GM12878 (cell line): ENCODE measurements at regions not wholly inside any gene's neighbourhood (a gene's known extent, or its start where the extent isn't known, plus 50 kb on each side); places are given as distances from the start of the nearest gene placed in this dataset.

ENCODE experiments used
- ATAC-seq: fragments of 200-7000 bp; cut with Tn5 transposase; 3 replicates; pipeline ENCODE4 v1.9.1; 2020; ENCODE audit warnings: mild to moderate bottlenecking, moderate library complexity
- BruUV-seq: library from RNA; stranded (reverse); fragments of 400-500 nt; replicated peaks from 2 replicates; lab custom pipeline; 2021; lab: Mats Ljungman, UMichigan
- CTCF ChIA-PET: fragments of 300-600 bp; sonication (Branson Sonifier 250); formaldehyde crosslinking; extraction: SDS; loops from one replicate; lab custom pipeline; 2021; ENCODE audit warnings: inconsistent platforms; lab: Yijun Ruan, JAX
- POLR2A ChIA-PET: fragments of 350-600 bp; formaldehyde crosslinking; extraction: SDS; loops from one replicate; lab custom pipeline; 2021; ENCODE audit warnings: inconsistent platforms; lab: Charles Lee
- RAD21 ChIA-PET: fragments of 300-600 bp; sonication (Branson Sonifier 250); formaldehyde crosslinking; loops from one replicate; lab custom pipeline; 2023; ENCODE audit warnings: antibody characterized with exemption; ENCODE audit not compliant: unreplicated experiment; lab: Charles Lee
- SMC1A ChIA-PET: fragments of 300-600 bp; sonication (Branson Sonifier 250); formaldehyde crosslinking; loops from one replicate; lab custom pipeline; 2023; ENCODE audit not compliant: unreplicated experiment, uncharacterized antibody; lab: Charles Lee
- DNase-seq: peaks from one replicate; pipeline ENCODE4 v3.0.0-alpha.2; 2011; ENCODE audit warnings: low read depth, low spot score
- FAIRE-seq: peaks from 3 replicates; lab custom pipeline; 2011; peaks lifted over from hg19 to GRCh38; lab: Jason Lieb, UNC
- H2AFZ ChIP-seq: 2 replicates; pipeline ENCODE4 v1.6.0; 2011; ENCODE audit warnings: low read depth, low read length, control low read depth; ENCODE audit not compliant: control insufficient read depth
- H3K27ac ChIP-seq: 2 replicates; pipeline ENCODE4 v1.5.1; 2011; ENCODE audit warnings: control low read depth; ENCODE audit not compliant: control insufficient read depth, insufficient read depth
- H3K27me3 ChIP-seq, 2 experiments: replicated peaks in 1 of 2; 2 replicates each; pipeline versions ENCODE4 v1.6.0 to v1.6.1; 2011; ENCODE audit warnings: low read length in 1 of 2; ENCODE audit not compliant: control insufficient read depth in 2 of 2, insufficient read depth in 2 of 2
- H3K36me3 ChIP-seq, 2 experiments: 2 replicates each; pipeline ENCODE4 v1.5.1; 2011; ENCODE audit warnings: low read length in 1 of 2; ENCODE audit not compliant: control insufficient read depth in 2 of 2, insufficient read depth in 2 of 2
- H3K4me1 ChIP-seq: 2 replicates; pipeline ENCODE4 v1.6.1; 2011; ENCODE audit warnings: mild to moderate bottlenecking, low read length, moderate library complexity, mixed read lengths; ENCODE audit not compliant: control insufficient read depth, insufficient read depth
- H3K4me2 ChIP-seq: 2 replicates; pipeline ENCODE4 v1.6.0; 2011; ENCODE audit warnings: control low read depth; ENCODE audit not compliant: control insufficient read depth, insufficient read depth
- H3K4me3 ChIP-seq: fragments of 200-600 bp; sonication (generic); 2 replicates; pipeline ENCODE4 v1.5.1; 2016
- H3K79me2 ChIP-seq: 2 replicates; pipeline ENCODE4 v1.6.0; 2011; ENCODE audit warnings: low read length; ENCODE audit not compliant: control insufficient read depth, insufficient read depth
- H3K9ac ChIP-seq: 2 replicates; pipeline ENCODE4 v1.8.0; 2011; ENCODE audit warnings: low read length, control low read depth, mixed read lengths; ENCODE audit not compliant: control insufficient read depth, insufficient read depth
- H3K9me3 ChIP-seq: replicated peaks from 3 replicates; pipeline ENCODE4 v1.5.1; 2011; ENCODE audit warnings: mild to moderate bottlenecking, low read length; ENCODE audit not compliant: control insufficient read depth, insufficient read depth
- H4K20me1 ChIP-seq: 2 replicates; pipeline ENCODE4 v1.6.0; 2011; ENCODE audit not compliant: control insufficient read depth, insufficient read depth
- CBX5 ChIP-seq: sonication (generic); IDR thresholded peaks from 2 replicates; pipeline ENCODE4 v1.6.1; 2016; ENCODE audit warnings: low read depth, moderate library complexity, mild to moderate bottlenecking, inconsistent platforms
- FOXK2 ChIP-seq: fragments of 450-650 bp; IDR thresholded peaks from 2 replicates; pipeline ENCODE4 v1.6.1; 2017; ENCODE audit warnings: mild to moderate bottlenecking, moderate library complexity
- JUND ChIP-seq: IDR thresholded peaks from 2 replicates; pipeline ENCODE4 v1.6.1; 2012; ENCODE audit warnings: low read depth, mild to moderate bottlenecking, low read length, improper control_type of control experiment, moderate library complexity
- RFX5 ChIP-seq: IDR thresholded peaks from 2 replicates; pipeline ENCODE4 v1.6.1; 2011; ENCODE audit warnings: low read depth, low read length, improper control_type of control experiment
- SMAD1 ChIP-seq: fragments of 450-650 bp; IDR thresholded peaks from 2 replicates; pipeline ENCODE4 v1.6.1; 2018; ENCODE audit warnings: mild to moderate bottlenecking, low read depth; ENCODE audit not compliant: partially characterized antibody
- SMAD5 ChIP-seq: IDR thresholded peaks from 2 replicates; pipeline ENCODE4 v1.6.1; 2016; ENCODE audit warnings: antibody characterized with exemption, low read depth
- SREBF2 ChIP-seq: IDR thresholded peaks from 2 replicates; pipeline ENCODE4 v1.6.1; 2012; ENCODE audit warnings: mild to moderate bottlenecking, low read length
- STAT1 ChIP-seq: fragments of 450-650 bp; conservative IDR thresholded peaks from 2 replicates; pipeline ENCODE4 v1.6.1; 2014; ENCODE audit warnings: antibody characterized with exemption, mild to moderate bottlenecking
- YY1 ChIP-seq: IDR thresholded peaks from 2 replicates; pipeline ENCODE4 v1.6.1; 2011; ENCODE audit warnings: low read depth, mild to moderate bottlenecking, low read length
- WGBS: methylation state at CpG from one replicate; pipeline ENCODE4 v1.1.6; 2016; ENCODE audit warnings: low lambda C conversion rate; ENCODE audit not compliant: insufficient replicate concordance, insufficient coverage; ENCODE audit errors: missing lambda C conversion rate; 5-methylcytosine and 5-hydroxymethylcytosine counted together
- in situ Hi-C: fragments of 300-500 bp; cut with MboI; formaldehyde crosslinking; loops from 9 replicates; pipeline ENCODE4 v1.14.3; 2018; ENCODE audit warnings: mixed read lengths
- intact Hi-C: fragments of 100-400 bp; cut with micrococcal nuclease; formaldehyde crosslinking; loops from one replicate; pipeline ENCODE4 v1.14.2; 2022; ENCODE audit not compliant: unreplicated experiment
- TF ChIP-seq, protein P1 (sequence below): IDR thresholded peaks from 2 replicates; pipeline ENCODE4 v1.6.1; 2012; ENCODE audit warnings: improper control_type of control experiment, low read depth, low read length; ENCODE audit not compliant: insufficient replicate concordance
- TF ChIP-seq, protein P2 (sequence below): fragments of 450-650 bp; IDR thresholded peaks from 2 replicates; pipeline ENCODE4 v1.6.1; 2017; ENCODE audit warnings: low read depth, mild to moderate bottlenecking, moderate library complexity

DNA sequence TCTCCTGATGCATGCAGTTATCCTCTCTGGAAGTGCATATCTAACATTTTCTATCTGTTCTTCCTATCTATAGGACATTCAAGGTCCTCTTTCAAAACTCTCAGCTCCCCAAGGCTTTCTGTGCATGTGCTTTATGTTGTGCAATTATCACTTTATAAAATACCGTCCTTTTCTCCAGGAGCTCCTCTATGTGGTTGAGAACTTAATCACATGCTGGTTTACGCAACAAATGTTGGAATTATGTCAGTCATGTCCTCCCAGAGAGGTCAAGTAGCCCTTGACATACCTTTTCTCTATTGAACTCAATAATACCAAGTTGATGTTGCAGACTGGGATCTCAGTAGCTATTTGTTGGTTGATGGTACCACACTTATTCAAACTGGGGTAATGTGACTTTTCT is 388.4 kb downstream of the BTBD3 start:
- Histone ChIP-seq H2AFZ (no peak overlapping the region), H3K9ac (no peak overlapping the region), H4K20me1 (no peaks in the 10 kb centered on the region), H3K36me3 (no peaks in the 10 kb centered on the region), H3K4me2 (no peak overlapping the region), H3K79me2 (no peaks in the 10 kb centered on the region), H3K4me3 (no peak overlapping the region), H3K4me1 (no peaks in the 10 kb centered on the region), H3K27ac (no peak overlapping the region), H3K27me3 (no peaks in the 10 kb centered on the region), H3K9me3 (no peaks in the 10 kb centered on the region)
- no peak for FAIRE-seq
- WGBS, result 0% methylated on average over 2 of the region's 2 CpGs
- BruUV-seq, result no TSS peak
- DNase-seq, result no peak
- ChIA-PET SMC1A (interaction anchor here (1.0 kb wide), 1 partner anchor 8 kb away, joined by 3 read pairs; no protein-coding TSS in a partner anchor), RAD21 (no interaction called here), POLR2A (no interaction called here), CTCF (no interaction called here)
- ATAC-seq, result no peak
- TF ChIP-seq RFX5 (no peak), YY1 (no peak), JUND (no peak)
- intact Hi-C loops, result no loop called here
- in situ Hi-C loops, result no loop called here

DNA sequence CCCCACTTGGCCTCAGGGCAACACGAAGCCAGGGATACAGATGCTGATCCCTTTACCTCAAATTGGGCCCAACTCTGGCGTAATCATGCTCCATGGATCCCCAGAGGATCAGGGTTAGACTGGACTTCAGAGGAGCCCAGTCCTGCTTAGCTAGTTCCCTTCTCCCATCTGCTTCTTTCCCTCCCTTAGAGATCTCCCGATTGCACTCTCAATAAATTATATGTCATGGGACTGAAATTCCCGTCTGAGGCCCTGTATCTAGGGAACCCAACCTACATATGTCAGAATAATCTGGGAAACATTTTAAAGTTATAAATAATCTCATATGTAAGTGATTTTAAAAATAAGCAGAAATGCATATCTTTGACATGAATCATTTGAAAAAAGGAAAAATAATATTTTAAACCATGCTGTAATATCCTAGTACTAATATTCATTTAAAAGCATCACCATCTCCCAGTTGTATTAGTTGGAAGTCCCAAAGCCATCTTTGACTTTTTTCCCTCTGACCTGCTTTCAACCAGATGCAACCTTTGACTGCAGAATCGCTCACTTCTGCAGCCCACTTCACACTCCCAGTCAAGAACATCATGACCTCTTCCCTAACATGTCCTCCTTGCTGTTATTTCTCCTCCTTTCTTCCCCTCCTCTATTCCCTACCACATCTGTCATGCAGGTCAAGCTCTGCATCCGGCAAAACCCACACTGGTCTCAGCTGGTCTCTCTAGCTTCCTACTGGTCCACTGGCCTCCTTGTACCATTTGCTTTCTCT is 393.6 kb downstream of the BTBD3 start:
- no peak for FAIRE-seq
- BruUV-seq, result no TSS peak
- no peak for DNase-seq
- Histone ChIP-seq H3K4me3 (no peak overlapping the region), H3K4me2 (no peak overlapping the region), H3K4me1 (no peaks in the 10 kb centered on the region), H3K27me3 (no peaks in the 10 kb centered on the region), H3K9me3 (no peaks in the 10 kb centered on the region), H3K27ac (no peak overlapping the region), H3K36me3 (no peaks in the 10 kb centered on the region), H3K79me2 (no peaks in the 10 kb centered on the region), H4K20me1 (no peaks in the 10 kb centered on the region), H3K9ac (no peak overlapping the region), H2AFZ (no peak overlapping the region)
- SMC1A ChIA-PET, result no interaction called here
- no peak for ATAC-seq
- CTCF ChIA-PET, result no interaction called here
- intact Hi-C loops (no loop called here), in situ Hi-C loops (no loop called here)
- RAD21 ChIA-PET, result interaction anchor here (0.7 kb wide), 1 partner anchor 196 kb away, joined by 3 read pairs; no protein-coding TSS in a partner anchor
- 12% methylated on average over 6 of the region's 6 CpGs for WGBS
- POLR2A ChIA-PET, result no interaction called here
- TF ChIP-seq SMAD5 (no peak), CBX5 (no peak), FOXK2 (no peak), SREBF2 (no peak), STAT1 (no peak), SMAD1 (no peak)
- TF ChIP-seq, protein P1, sequence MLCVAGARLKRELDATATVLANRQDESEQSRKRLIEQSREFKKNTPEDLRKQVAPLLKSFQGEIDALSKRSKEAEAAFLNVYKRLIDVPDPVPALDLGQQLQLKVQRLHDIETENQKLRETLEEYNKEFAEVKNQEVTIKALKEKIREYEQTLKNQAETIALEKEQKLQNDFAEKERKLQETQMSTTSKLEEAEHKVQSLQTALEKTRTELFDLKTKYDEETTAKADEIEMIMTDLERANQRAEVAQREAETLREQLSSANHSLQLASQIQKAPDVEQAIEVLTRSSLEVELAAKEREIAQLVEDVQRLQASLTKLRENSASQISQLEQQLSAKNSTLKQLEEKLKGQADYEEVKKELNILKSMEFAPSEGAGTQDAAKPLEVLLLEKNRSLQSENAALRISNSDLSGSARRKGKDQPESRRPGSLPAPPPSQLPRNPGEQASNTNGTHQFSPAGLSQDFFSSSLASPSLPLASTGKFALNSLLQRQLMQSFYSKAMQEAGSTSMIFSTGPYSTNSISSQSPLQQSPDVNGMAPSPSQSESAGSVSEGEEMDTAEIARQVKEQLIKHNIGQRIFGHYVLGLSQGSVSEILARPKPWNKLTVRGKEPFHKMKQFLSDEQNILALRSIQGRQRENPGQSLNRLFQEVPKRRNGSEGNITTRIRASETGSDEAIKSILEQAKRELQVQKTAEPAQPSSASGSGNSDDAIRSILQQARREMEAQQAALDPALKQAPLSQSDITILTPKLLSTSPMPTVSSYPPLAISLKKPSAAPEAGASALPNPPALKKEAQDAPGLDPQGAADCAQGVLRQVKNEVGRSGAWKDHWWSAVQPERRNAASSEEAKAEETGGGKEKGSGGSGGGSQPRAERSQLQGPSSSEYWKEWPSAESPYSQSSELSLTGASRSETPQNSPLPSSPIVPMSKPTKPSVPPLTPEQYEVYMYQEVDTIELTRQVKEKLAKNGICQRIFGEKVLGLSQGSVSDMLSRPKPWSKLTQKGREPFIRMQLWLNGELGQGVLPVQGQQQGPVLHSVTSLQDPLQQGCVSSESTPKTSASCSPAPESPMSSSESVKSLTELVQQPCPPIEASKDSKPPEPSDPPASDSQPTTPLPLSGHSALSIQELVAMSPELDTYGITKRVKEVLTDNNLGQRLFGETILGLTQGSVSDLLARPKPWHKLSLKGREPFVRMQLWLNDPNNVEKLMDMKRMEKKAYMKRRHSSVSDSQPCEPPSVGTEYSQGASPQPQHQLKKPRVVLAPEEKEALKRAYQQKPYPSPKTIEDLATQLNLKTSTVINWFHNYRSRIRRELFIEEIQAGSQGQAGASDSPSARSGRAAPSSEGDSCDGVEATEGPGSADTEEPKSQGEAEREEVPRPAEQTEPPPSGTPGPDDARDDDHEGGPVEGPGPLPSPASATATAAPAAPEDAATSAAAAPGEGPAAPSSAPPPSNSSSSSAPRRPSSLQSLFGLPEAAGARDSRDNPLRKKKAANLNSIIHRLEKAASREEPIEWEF, result no peak
- TF ChIP-seq, protein P2, sequence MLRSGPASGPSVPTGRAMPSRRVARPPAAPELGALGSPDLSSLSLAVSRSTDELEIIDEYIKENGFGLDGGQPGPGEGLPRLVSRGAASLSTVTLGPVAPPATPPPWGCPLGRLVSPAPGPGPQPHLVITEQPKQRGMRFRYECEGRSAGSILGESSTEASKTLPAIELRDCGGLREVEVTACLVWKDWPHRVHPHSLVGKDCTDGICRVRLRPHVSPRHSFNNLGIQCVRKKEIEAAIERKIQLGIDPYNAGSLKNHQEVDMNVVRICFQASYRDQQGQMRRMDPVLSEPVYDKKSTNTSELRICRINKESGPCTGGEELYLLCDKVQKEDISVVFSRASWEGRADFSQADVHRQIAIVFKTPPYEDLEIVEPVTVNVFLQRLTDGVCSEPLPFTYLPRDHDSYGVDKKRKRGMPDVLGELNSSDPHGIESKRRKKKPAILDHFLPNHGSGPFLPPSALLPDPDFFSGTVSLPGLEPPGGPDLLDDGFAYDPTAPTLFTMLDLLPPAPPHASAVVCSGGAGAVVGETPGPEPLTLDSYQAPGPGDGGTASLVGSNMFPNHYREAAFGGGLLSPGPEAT, result no peak
